HUES6 (cell line): ENCODE measurements at regions not wholly inside any gene's neighbourhood (a gene's known extent, or its start where the extent isn't known, plus 50 kb on each side); places are given as distances from the start of the nearest gene placed in this dataset.
A peak's percentile ranks its signal among the peaks of the same experiment; 100 is the strongest.

ENCODE experiments used
- H3K27ac ChIP-seq: 2 replicates; pipeline ENCODE4 v1.7.0; 2013; ENCODE audit warnings: low read depth, mild to moderate bottlenecking, low read length, inconsistent platforms
- H3K27me3 ChIP-seq: 2 replicates; pipeline ENCODE4 v1.6.1; 2013; ENCODE audit warnings: low read length; ENCODE audit not compliant: control insufficient read depth, insufficient read depth
- H3K36me3 ChIP-seq: 2 replicates; pipeline ENCODE4 v1.6.1; 2013; ENCODE audit warnings: low read length; ENCODE audit not compliant: control insufficient read depth, insufficient read depth
- H3K4me1 ChIP-seq: 2 replicates; pipeline ENCODE4 v1.6.1; 2013; ENCODE audit warnings: low read length; ENCODE audit not compliant: control insufficient read depth, insufficient read depth
- H3K4me3 ChIP-seq: 2 replicates; pipeline ENCODE4 v1.5.1; 2013; ENCODE audit warnings: low read depth, low read length
- H3K9ac ChIP-seq: one replicate; pipeline ENCODE4 v1.6.1; 2013; ENCODE audit warnings: mild to moderate bottlenecking, low read length
- H3K9me3 ChIP-seq: 2 replicates; pipeline ENCODE4 v1.6.1; 2013; ENCODE audit warnings: low read depth, low read length; ENCODE audit not compliant: control insufficient read depth, insufficient read depth

DNA sequence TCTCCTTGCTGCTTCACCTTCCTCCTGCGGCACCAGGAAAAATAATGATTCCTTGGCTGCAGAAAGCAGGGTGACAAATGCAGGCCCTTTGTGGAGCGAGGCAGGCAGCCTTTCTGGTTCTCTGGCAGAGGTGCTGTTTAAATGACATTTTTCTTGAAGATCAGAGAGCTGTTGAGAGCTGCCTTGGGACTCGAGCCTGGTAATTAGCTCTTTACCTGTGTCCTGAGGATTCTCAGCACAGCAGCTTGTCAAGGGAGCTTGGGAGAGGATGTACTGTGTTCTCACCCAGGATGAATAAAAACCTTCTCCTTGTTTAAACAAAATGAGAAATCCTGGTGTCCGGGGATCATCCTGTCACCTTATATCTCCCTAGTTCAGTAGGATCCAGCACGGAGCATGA is 204.0 kb downstream of the AACS start:
- Histone ChIP-seq H3K9ac (no peak overlapping the region), H3K27me3 (no peaks in the 10 kb centered on the region), H3K4me1 (no peaks in the 10 kb centered on the region), H3K36me3 (no peaks in the 10 kb centered on the region), H3K9me3 (no peaks in the 10 kb centered on the region), H3K4me3 (no peak overlapping the region), H3K27ac (no peak overlapping the region)

DNA sequence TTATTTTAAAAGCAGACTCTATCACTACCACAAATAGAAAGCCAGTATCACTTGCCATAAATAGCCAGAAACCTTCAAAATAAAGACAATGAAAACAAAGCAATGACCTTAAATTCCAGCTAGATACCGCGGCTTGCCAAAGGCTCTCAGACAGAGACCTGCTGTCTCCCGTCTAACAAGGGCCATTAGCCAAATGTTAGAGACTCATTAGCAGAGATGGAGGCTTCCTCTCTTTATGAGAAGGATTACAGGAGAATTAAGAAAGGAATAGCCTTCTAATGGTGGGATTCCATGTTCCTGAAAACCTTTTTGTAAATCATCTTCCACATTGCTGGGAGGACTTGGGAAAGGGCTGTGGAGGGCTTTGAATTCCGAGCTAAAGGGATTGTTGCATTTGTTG is 206.7 kb downstream of the AACS start:
- no peaks in the 10 kb centered on the region for H3K4me1 ChIP-seq
- no peaks in the 10 kb centered on the region for H3K27me3 ChIP-seq
- no peak overlapping the region for H3K9ac ChIP-seq
- no peaks in the 10 kb centered on the region for H3K9me3 ChIP-seq
- no peaks in the 10 kb centered on the region for H3K36me3 ChIP-seq
- H3K27ac ChIP-seq: no peak overlapping the region
- no peak overlapping the region for H3K4me3 ChIP-seq

DNA sequence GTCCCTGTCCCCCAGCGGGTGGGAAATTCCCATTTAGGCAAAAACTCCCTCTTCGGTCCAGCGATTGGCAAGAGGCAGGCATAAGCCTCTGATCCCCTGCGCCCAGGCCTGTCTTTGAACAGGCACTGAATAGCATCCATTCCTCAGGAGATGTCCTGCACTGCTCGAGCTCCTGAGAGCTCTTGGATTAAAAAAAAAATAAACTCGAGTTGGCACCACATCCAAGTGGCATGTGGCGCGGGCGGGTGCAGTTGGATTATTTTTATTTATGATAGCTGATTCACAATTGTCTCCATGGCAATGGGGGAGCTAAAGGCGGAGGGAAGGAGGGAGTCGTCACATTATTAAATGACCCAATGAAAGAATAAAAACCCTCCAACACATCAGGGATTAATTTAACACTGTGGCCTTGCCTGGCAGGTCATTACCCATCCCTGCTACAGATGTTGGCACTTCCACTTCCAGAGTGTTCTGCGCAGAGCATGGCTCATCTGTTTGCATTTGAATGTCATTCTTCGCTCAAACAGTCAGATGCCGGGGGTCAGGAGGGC is 207.2 kb downstream of the AACS start:
- Histone ChIP-seq H3K4me1 (no peaks in the 10 kb centered on the region), H3K27ac (no peak overlapping the region), H3K9me3 (no peaks in the 10 kb centered on the region), H3K4me3 (no peak overlapping the region), H3K36me3 (no peaks in the 10 kb centered on the region), H3K9ac (no peak overlapping the region), H3K27me3 (no peaks in the 10 kb centered on the region)

DNA sequence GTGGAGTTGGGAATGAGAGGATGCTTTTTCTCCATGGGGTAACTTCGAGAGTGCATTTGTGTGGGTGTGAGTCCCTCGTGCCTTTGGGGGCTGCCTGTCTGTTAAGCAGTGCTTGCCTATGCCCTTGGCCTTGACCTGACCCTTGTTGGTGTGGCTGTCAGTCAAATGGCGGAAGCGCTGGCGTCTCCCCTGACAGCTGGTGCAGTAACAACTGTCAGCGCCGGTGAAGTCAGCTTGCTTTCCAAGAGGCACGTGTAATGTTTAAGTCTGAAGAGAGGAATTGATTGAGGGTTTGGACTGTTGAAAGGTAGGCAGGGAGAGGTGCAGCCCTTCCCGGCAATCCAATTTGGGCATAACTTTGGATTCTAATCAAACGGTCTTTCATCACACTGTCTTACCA is 211.3 kb downstream of the AACS start:
- Histone ChIP-seq H3K9me3 (no peaks in the 10 kb centered on the region), H3K4me3 (no peak overlapping the region), H3K9ac (no peak overlapping the region), H3K4me1 (peaks cover 12% of the 10 kb centered on the region; the same call in 1 of the 2 replicates), H3K27ac (no peak overlapping the region), H3K27me3 (no peaks in the 10 kb centered on the region), H3K36me3 (no peaks in the 10 kb centered on the region)

DNA sequence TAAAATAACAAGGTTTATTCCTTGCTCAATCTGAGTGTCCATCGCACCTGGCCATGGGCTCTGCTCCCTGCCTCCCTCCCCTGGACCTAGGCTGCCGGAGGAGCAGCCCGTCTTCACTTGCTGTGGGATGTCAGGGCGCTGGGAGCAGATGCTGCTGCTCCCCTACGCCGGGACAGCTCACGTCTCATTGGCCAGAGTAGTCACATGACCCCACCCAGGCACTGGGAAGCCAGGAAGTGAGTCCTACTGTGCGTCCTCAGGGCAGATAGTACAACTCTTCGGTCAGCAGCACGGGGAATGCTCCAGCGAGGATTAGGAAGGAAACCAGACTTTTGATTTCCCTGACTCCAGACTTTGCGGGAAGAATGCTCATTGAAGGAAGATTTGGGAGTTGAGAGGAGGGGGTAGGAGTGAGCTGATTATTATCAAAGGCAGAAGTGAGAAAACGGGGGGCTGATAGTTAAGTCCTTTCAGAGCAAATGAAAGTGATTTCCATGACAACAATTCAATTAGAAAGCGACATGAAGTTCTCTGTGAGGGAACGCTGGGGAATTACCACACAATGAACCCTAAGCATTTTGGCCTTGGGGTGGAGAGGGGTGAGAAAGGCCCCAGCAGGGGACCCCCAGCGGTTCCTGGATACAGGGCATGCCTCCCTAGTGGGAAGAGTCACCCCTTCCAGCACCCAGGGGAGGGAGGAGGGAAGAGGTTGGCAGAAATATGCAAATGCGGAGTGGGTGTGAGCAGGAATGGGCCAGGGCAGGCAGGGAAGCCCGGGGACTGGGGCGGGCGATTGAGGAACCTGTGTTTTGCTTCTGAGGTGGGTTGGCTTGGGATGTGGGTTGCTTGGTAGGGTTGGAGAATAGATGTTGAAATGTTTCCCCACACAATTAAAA is 215.5 kb downstream of the AACS start:
- Histone ChIP-seq H3K36me3 (no peaks in the 10 kb centered on the region), H3K27me3 (no peaks in the 10 kb centered on the region), H3K4me1 (peaks cover 12% of the 10 kb centered on the region; the same call in 1 of the 2 replicates), H3K4me3 (peak overlapping the region; percentile 60), H3K27ac (peak overlapping the region; percentile 37), H3K9me3 (no peaks in the 10 kb centered on the region), H3K9ac (peak overlapping the region; percentile 57)

DNA sequence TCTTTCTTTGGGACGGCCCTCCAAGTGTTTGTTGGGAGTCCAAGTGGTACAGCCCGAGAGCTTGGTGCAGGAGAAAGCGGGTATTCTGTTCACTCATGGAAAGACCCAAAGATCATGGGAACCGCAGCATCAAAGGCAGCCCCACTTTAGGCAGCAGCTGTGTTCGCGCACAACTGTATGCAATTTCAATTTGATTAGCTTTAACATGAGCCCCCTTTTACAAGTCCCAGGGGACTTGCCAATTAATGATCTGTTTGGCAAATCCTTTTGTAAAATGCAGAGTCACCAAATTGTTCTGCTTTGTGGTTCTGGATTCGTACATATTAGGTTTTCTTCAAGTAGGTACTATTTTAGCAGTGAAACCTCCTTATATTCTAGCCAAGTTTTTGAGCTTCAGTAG is 217.7 kb downstream of the AACS start:
- H3K4me1 ChIP-seq: peaks cover 12% of the 10 kb centered on the region; the same call in 1 of the 2 replicates
- H3K27me3 ChIP-seq: no peaks in the 10 kb centered on the region
- no peak overlapping the region for H3K9ac ChIP-seq
- no peaks in the 10 kb centered on the region for H3K36me3 ChIP-seq
- no peak overlapping the region for H3K4me3 ChIP-seq
- H3K27ac ChIP-seq: no peak overlapping the region
- no peaks in the 10 kb centered on the region for H3K9me3 ChIP-seq

DNA sequence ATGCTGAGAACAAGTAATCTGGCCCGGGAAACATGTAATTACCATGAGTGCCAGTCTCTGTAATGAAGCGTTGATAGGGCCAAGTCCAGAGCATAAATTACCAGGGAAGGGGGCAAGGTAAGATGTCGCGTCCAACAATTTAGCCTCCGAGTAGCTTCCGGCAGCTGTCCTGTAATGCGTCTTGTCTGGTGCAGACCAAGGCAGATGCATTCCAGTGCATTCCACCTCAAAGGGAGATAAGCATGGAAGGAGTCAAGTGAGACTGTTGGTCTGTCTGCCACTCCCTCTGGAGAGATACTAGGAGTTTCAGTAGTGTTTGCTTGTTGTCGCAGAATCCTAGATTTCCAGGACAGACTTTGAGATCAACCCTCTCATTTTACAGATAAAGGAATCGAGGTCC is 218.3 kb downstream of the AACS start:
- H3K9ac ChIP-seq: no peak overlapping the region
- H3K4me1 ChIP-seq: peaks cover 12% of the 10 kb centered on the region; the same call in 1 of the 2 replicates

DNA sequence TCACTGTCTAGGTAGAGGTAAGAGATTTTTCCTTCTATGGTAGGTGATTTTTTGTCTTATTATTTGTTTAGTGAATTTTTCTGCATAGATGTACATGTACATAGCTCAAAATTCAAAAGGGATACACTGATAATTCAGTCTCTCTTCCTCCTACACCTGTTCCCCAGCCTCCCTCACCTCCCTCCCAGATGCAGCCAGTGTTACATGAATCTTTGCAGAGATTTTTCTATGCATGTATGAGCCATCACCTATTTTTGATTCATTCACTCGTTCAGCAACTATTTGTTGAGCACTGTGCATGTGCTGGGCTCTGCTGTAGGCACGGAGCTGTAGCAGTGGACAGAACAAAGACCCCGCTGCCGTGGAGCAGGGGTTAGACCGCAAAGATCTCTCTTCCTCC is 218.9 kb downstream of the AACS start:
- H3K27me3 ChIP-seq: no peaks in the 10 kb centered on the region
- H3K4me3 ChIP-seq: no peak overlapping the region
- no peaks in the 10 kb centered on the region for H3K36me3 ChIP-seq
- no peak overlapping the region for H3K9ac ChIP-seq
- H3K9me3 ChIP-seq: no peaks in the 10 kb centered on the region
- H3K4me1 ChIP-seq: peaks cover 12% of the 10 kb centered on the region; the same call in 1 of the 2 replicates
- no peak overlapping the region for H3K27ac ChIP-seq

More for the DNA sequence above, 218.3 kb downstream of the AACS start:
- Histone ChIP-seq H3K27me3 (no peaks in the 10 kb centered on the region), H3K9me3 (no peaks in the 10 kb centered on the region), H3K4me3 (no peak overlapping the region), H3K36me3 (no peaks in the 10 kb centered on the region), H3K27ac (no peak overlapping the region)

DNA sequence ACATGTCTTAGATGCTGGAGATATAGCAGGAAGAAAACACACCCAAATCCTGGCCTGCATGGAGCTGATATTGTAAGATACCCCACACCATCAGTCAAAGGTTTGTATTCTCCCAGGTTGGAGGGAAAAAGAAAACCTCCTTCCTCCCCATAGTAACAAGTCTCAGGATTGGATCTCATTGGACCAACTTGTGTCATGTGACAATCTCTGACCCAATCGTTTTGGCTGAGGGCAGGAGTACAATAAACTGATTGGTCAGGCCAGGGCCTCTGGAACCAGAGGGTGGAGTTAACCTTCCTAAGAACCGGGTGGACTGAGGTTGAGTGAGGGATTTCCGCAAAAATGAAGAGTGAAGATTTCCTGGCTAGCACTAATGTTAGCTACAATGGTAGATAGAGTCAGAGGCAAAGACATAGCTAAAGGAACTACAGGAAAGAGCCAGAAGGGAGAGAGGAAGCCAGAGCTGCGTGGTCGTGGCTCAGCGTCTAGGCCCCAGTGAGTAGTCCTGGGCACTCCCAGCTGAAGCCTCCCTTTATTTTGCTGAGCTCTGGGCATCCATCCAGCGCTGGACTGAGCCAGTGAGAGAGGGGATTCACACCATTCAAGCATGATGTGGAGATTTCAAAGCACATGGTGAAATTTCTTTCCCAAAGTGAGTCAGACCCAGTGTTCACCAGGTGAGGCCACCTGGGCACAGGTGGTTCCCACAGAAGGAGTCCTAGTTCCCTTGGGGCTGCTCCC is 219.9 kb downstream of the AACS start:
- Histone ChIP-seq H3K9ac (no peak overlapping the region), H3K27me3 (no peaks in the 10 kb centered on the region), H3K4me1 (peaks cover 12% of the 10 kb centered on the region; the same call in 1 of the 2 replicates), H3K4me3 (no peak overlapping the region), H3K27ac (no peak overlapping the region), H3K36me3 (no peaks in the 10 kb centered on the region), H3K9me3 (no peaks in the 10 kb centered on the region)

DNA sequence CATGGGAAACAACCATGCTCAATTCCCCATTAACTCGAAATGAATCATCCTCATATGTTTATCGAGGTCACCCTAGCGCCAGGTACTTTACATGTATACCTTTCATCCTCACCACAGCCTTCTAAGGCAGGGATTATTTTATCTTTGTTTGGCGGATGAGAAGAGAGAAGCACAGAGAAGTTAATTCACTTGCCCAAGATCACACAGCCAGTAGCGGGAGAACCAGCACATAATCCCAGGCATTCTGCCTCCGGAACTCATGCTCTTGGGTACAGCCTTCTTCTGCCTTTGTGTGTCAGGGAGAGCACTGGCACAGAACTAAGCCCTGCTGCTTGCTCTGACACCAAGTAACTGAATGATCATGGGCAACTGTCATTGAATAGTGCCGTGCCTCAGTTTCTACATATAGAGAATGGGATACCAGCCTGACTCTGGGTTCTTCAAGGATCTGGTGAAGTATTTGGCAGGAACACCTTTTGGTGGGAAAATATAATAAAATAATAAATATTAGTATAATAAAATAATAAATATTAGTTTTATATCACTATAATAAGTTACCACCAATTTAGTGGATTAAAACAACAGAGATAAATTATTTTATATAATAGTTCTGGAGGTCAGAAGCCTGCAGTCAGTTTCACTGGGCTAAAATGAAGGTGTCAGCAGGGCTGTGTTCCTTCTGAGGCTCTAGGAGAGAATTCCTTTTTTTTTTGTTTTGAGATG is 220.9 kb downstream of the AACS start:
- Histone ChIP-seq H3K9me3 (no peaks in the 10 kb centered on the region), H3K4me1 (peaks cover 4% of the 10 kb centered on the region; the same call in 1 of the 2 replicates), H3K4me3 (no peak overlapping the region), H3K27ac (no peak overlapping the region), H3K27me3 (no peaks in the 10 kb centered on the region), H3K9ac (no peak overlapping the region), H3K36me3 (no peaks in the 10 kb centered on the region)
